Tibial nerve (tissue), 4 donors: ENCODE measurements at regions not wholly inside any gene's neighbourhood (a gene's known extent, or its start where the extent isn't known, plus 50 kb on each side); places are given as distances from the start of the nearest gene placed in this dataset.

Experiments
- EP300 ChIP-seq, 2 donors: sonication (generic); formaldehyde crosslinking; IDR thresholded peaks; one replicate each; pipeline ENCODE4 v1.6.1; 2017; ENCODE audit warnings: antibody characterized with exemption in 2 of 2, mild to moderate bottlenecking in 1 of 2
- TF ChIP-seq, protein P1 (sequence below), 5 experiments: fragments of 200-600 bp in 3 of 5; fragments of 450-650 bp in 2 of 5; sonication (generic) in 3 of 5; IDR thresholded peaks; one replicate each; pipeline ENCODE4 v1.5.1; 2016 to 2019; ENCODE audit warnings: antibody characterized with exemption in 5 of 5, mild to moderate bottlenecking in 3 of 5, moderate library complexity in 2 of 5

DNA sequence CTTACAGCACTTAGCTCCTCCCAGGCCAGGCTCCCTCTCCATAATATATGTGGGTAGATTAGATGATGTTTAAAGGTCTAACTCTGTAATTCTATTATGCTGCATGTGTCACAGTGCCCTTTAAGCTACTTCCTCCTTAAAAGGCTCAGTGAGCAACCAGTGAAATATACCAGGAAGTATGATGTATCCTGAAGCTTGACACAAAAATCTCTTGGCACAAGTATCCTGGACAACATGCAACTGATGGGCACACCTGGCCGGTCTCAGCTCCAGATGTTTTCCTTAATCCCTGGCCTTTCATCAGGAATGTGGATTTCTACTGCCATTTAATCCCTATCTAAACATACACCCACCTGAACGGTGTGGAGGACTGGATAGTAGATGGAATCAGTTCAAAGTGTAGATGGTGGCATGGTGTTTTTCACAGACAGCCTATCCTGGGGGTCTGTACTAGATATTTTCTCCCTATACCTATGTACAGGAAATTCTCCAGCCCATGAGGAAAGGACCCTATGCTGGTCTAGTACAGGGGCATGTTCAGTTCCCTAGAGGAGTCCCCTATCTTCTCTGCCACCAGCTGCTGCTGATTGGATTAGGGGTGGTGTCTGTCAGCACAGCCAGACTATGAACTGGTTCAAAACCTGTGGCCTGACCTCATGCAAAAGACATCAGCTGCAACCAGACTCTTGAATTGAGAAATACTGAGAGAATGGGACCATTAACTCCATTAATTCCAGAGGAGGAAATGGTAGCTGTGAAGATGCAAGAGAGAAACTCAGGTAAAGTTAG lies 59.4 kb upstream of the CITED2 start:
- TF ChIP-seq, protein P1, sequence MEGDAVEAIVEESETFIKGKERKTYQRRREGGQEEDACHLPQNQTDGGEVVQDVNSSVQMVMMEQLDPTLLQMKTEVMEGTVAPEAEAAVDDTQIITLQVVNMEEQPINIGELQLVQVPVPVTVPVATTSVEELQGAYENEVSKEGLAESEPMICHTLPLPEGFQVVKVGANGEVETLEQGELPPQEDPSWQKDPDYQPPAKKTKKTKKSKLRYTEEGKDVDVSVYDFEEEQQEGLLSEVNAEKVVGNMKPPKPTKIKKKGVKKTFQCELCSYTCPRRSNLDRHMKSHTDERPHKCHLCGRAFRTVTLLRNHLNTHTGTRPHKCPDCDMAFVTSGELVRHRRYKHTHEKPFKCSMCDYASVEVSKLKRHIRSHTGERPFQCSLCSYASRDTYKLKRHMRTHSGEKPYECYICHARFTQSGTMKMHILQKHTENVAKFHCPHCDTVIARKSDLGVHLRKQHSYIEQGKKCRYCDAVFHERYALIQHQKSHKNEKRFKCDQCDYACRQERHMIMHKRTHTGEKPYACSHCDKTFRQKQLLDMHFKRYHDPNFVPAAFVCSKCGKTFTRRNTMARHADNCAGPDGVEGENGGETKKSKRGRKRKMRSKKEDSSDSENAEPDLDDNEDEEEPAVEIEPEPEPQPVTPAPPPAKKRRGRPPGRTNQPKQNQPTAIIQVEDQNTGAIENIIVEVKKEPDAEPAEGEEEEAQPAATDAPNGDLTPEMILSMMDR (IDR thresholded peaks at IDR 0.05), result no peak
- TF ChIP-seq EP300 (IDR thresholded peaks at IDR 0.05), result no peak
